CD14-positive monocyte (primary cell): ENCODE measurements at regions not wholly inside any gene's neighbourhood (a gene's known extent, or its start where the extent isn't known, plus 50 kb on each side); places are given as distances from the start of the nearest gene placed in this dataset.

ENCODE experiments used
- DNase-seq, 3 donors: peaks; one replicate each; pipeline ENCODE4 v3.0.0-alpha.2; 2011 to 2022
- H2AFZ ChIP-seq: 2 replicates; pipeline ENCODE4 v1.6.0; 2012; ENCODE audit warnings: mild to moderate bottlenecking, low read depth, low read length, inconsistent platforms; ENCODE audit not compliant: insufficient read depth, poor library complexity, severe bottlenecking
- H3K27ac ChIP-seq, 2 donors: 1 replicate in 1 of 2; 2 replicates in 1 of 2; pipeline ENCODE4 v1.5.1; 2012 to 2013; ENCODE audit warnings: low read length in 2 of 2, control low read depth in 1 of 2, inconsistent platforms in 1 of 2, low read depth in 1 of 2, mild to moderate bottlenecking in 1 of 2
- H3K27me3 ChIP-seq, 2 donors: one replicate each; pipeline versions ENCODE4 v1.6.0 to v1.6.1; 2011 to 2013; ENCODE audit warnings: low read length in 2 of 2; ENCODE audit not compliant: control insufficient read depth in 2 of 2, insufficient read depth in 2 of 2
- H3K36me3 ChIP-seq, 2 donors: replicated peaks in 1 of 2; 1 replicate in 1 of 2; 2 replicates in 1 of 2; pipeline versions ENCODE4 v1.5.1 to v1.6.1; 2012 to 2013; ENCODE audit warnings: low read length in 2 of 2, control low read depth in 1 of 2, inconsistent platforms in 1 of 2, mild to moderate bottlenecking in 1 of 2; ENCODE audit not compliant: insufficient read depth in 2 of 2, control insufficient read depth in 1 of 2
- H3K4me1 ChIP-seq, 2 donors: 1 replicate in 1 of 2; 2 replicates in 1 of 2; pipeline versions ENCODE4 v1.5.1 to v1.6.1; 2012 to 2013; ENCODE audit warnings: low read length in 2 of 2, control low read depth in 1 of 2, inconsistent platforms in 1 of 2, mild to moderate bottlenecking in 1 of 2, moderate library complexity in 1 of 2; ENCODE audit not compliant: insufficient read depth in 2 of 2, control insufficient read depth in 1 of 2
- H3K4me2 ChIP-seq: replicated peaks from 2 replicates; pipeline ENCODE3; 2012; ENCODE audit warnings: low read length, moderate library complexity, mild to moderate bottlenecking; ENCODE audit not compliant: poor library complexity, severe bottlenecking; ENCODE audit errors: extremely low read depth
- H3K4me3 ChIP-seq, 3 experiments: fragments of 200-600 bp in 1 of 3; sonication (generic) in 1 of 3; replicated peaks in 1 of 3; 1 replicate in 2 of 3; 2 replicates in 1 of 3; pipeline ENCODE4 v1.5.1; 2011 to 2013; ENCODE audit warnings: low read length in 3 of 3, mild to moderate bottlenecking in 3 of 3, control low read depth in 2 of 3, low read depth in 2 of 3, inconsistent platforms in 1 of 3, moderate library complexity in 1 of 3
- H3K79me2 ChIP-seq: 2 replicates; pipeline ENCODE4 v1.6.0; 2012; ENCODE audit warnings: mild to moderate bottlenecking, control low read depth, inconsistent platforms, low read length, moderate library complexity; ENCODE audit not compliant: insufficient read depth
- H3K9ac ChIP-seq: 2 replicates; pipeline ENCODE4 v1.6.0; 2017; ENCODE audit warnings: low read length, mild to moderate bottlenecking; ENCODE audit not compliant: insufficient read depth, poor library complexity, severe bottlenecking
- H3K9me3 ChIP-seq, 2 donors: replicated peaks in 1 of 2; 1 replicate in 1 of 2; 2 replicates in 1 of 2; pipeline versions ENCODE4 v1.5.1 to v1.6.1; 2012 to 2013; ENCODE audit warnings: low read length in 2 of 2, control low read depth in 1 of 2; ENCODE audit not compliant: control insufficient read depth in 1 of 2, insufficient read depth in 1 of 2
- H4K20me1 ChIP-seq: 2 replicates; pipeline ENCODE4 v1.6.0; 2012; ENCODE audit warnings: mild to moderate bottlenecking, low read length, control low read depth, moderate library complexity; ENCODE audit not compliant: insufficient read depth
- H3K27ac Mint-ChIP-seq, 7 donors: one replicate each; pipeline ENCODE4 v1.8.0; 2020; ENCODE audit warnings: mild to moderate bottlenecking in 7 of 7, mixed read lengths in 7 of 7, moderate library complexity in 6 of 7, inconsistent platforms in 2 of 7
- H3K27me3 Mint-ChIP-seq, 3 donors: one replicate each; pipeline ENCODE4 v1.8.0; 2021 to 2022; ENCODE audit warnings: low read depth in 3 of 3, mild to moderate bottlenecking in 3 of 3, mixed read lengths in 3 of 3, moderate library complexity in 3 of 3, inconsistent platforms in 1 of 3
- H3K36me3 Mint-ChIP-seq, 2 donors: one replicate each; pipeline ENCODE4 v1.8.0; 2020; ENCODE audit warnings: mixed read lengths in 2 of 2, inconsistent platforms in 1 of 2, mild to moderate bottlenecking in 1 of 2
- H3K4me1 Mint-ChIP-seq: one replicate; pipeline ENCODE4 v1.8.0; 2020; ENCODE audit warnings: mild to moderate bottlenecking, mixed read lengths
- H3K4me3 Mint-ChIP-seq, 2 donors: one replicate each; pipeline ENCODE4 v1.8.0; 2020; ENCODE audit warnings: mild to moderate bottlenecking in 2 of 2, mixed read lengths in 2 of 2, moderate library complexity in 1 of 2
- H3K9me3 Mint-ChIP-seq, 7 donors: one replicate each; pipeline ENCODE4 v1.8.0; 2020 to 2022; ENCODE audit warnings: mixed read lengths in 7 of 7, mild to moderate bottlenecking in 6 of 7, moderate library complexity in 6 of 7, inconsistent platforms in 2 of 7
- CTCF ChIP-seq: fragments of 200-600 bp; IDR thresholded peaks from one replicate; pipeline ENCODE4 v1.8.0; 2022; ENCODE audit warnings: antibody characterized with exemption, mild to moderate bottlenecking
- WGBS: methylation state at CpG from one replicate; pipeline ENCODE4 v1.1.5; 2013; ENCODE audit warnings: missing lambda C conversion rate; ENCODE audit not compliant: insufficient coverage; 5-methylcytosine and 5-hydroxymethylcytosine counted together
- intact Hi-C, 2 donors: fragments of 100-400 bp; cut with micrococcal nuclease; formaldehyde crosslinking; loops; one replicate each; pipeline versions ENCODE4 v1.15.0 to v1.15.1; 2023

GRCh38 chr13:61563645-61564044, 148.0 kb upstream of the PCDH20 start:
- H3K9me3 Mint-ChIP-seq = peaks cover 2 to 3% (median 2%) of the 10 kb centered on the region in 7 donors
- Histone ChIP-seq H3K4me3 (no peak overlapping the region), H2AFZ (no peak overlapping the region), H3K79me2 (no peaks in the 10 kb centered on the region), H3K27ac (no peak overlapping the region), H3K4me1 (no peaks in the 10 kb centered on the region), H3K4me2 (no peak overlapping the region), H3K36me3 (no peaks in the 10 kb centered on the region), H3K9me3 (no peaks in the 10 kb centered on the region), H3K27me3 (no peaks in the 10 kb centered on the region), H3K9ac (no peak overlapping the region), H4K20me1 (no peaks in the 10 kb centered on the region)
- intact Hi-C loops = no loop called here
- TF ChIP-seq CTCF = no peak
- H3K4me1 Mint-ChIP-seq = no peaks in the 10 kb centered on the region
- no peak overlapping the region for H3K27ac Mint-ChIP-seq
- WGBS = no CpG with 5 or more reads among the region's 1 CpG
- H3K4me3 Mint-ChIP-seq = no peak overlapping the region
- H3K27me3 Mint-ChIP-seq = no peaks in the 10 kb centered on the region
- no peaks in the 10 kb centered on the region for H3K36me3 Mint-ChIP-seq
- no peak for DNase-seq

- Mint-ChIP-seq H3K4me1 (no peaks in the 10 kb centered on the region), H3K9me3 (peaks cover 0 to 11% (median 0%) of the 10 kb centered on the region in 7 donors), H3K4me3 (no peak overlapping the region), H3K36me3 (no peaks in the 10 kb centered on the region), H3K27ac (no peak overlapping the region), H3K27me3 (no peaks in the 10 kb centered on the region)
- no peaks in the 10 kb centered on the region for H3K4me1 ChIP-seq
- no peak for DNase-seq
- H3K79me2 ChIP-seq = no peaks in the 10 kb centered on the region
- no peaks in the 10 kb centered on the region for H3K36me3 ChIP-seq
- H3K9me3 ChIP-seq = no peaks in the 10 kb centered on the region
- no CpG with 5 or more reads among the region's 6 CpGs for WGBS
- H3K4me3 ChIP-seq = no peak overlapping the region
- no peaks in the 10 kb centered on the region for H4K20me1 ChIP-seq
- H3K4me2 ChIP-seq = no peak overlapping the region
- H2AFZ ChIP-seq = no peak overlapping the region
- H3K27me3 ChIP-seq = no peaks in the 10 kb centered on the region
- no peak overlapping the region for H3K27ac ChIP-seq
- no peak for TF ChIP-seq CTCF
- intact Hi-C loops = no loop called here
- no peak overlapping the region for H3K9ac ChIP-seq
Observed at GRCh38 chr13:61546911-61547310, 131.3 kb upstream of the PCDH20 start.
